HepG2 (cell line): ENCODE measurements at regions not wholly inside any gene's neighbourhood (a gene's known extent, or its start where the extent isn't known, plus 50 kb on each side); places are given as distances from the start of the nearest gene placed in this dataset.

Experiments
- ATAC-seq: fragments of 200-7000 bp; cut with Tn5 transposase; 3 replicates; pipeline ENCODE4 v1.9.1; 2020; ENCODE audit warnings: mild to moderate bottlenecking, moderate library complexity
- BruUV-seq: library from RNA; stranded (reverse); fragments of 400-500 nt; replicated peaks from 2 replicates; lab custom pipeline; 2021; lab: Mats Ljungman, UMichigan
- CTCF ChIA-PET: fragments of 300-600 bp; formaldehyde crosslinking; extraction: SDS; loops from one replicate; lab custom pipeline; 2021; ENCODE audit warnings: low total read pairs, inconsistent platforms, low intra/inter-chr PET ratio; lab: Yijun Ruan, JAX
- POLR2A ChIA-PET: fragments of 350-600 bp; sonication (Branson Sonifier 250); formaldehyde crosslinking; loops from one replicate; lab custom pipeline; 2020; ENCODE audit warnings: antibody characterized with exemption, inconsistent platforms; lab: Yijun Ruan, JAX
- DNase-seq: peaks from one replicate; pipeline ENCODE4 v3.0.0-alpha.2; 2015; ENCODE audit warnings: low spot score
- FAIRE-seq: peaks from 3 replicates; lab custom pipeline; 2011; peaks lifted over from hg19 to GRCh38; lab: Jason Lieb, UNC
- H2AFZ ChIP-seq: one replicate; pipeline ENCODE4 v1.6.1; 2011; ENCODE audit warnings: low read length, inconsistent platforms
- H3K27ac ChIP-seq: fragments of 300-600 bp; 3 replicates; pipeline ENCODE4 v1.8.0; 2011; ENCODE audit warnings: mixed run types, mild to moderate bottlenecking, mixed read lengths, low read length, inconsistent platforms; ENCODE audit not compliant: insufficient read depth; ENCODE audit errors: extremely low read length
- H3K27me3 ChIP-seq, 2 experiments: fragments of 200-600 bp in 1 of 2; 2 replicates in 1 of 2; 3 replicates in 1 of 2; pipeline versions ENCODE4 v1.6.0 to v1.8.0; 2011; ENCODE audit warnings: low read length in 2 of 2, mild to moderate bottlenecking in 2 of 2, moderate library complexity in 2 of 2, inconsistent platforms in 1 of 2; ENCODE audit not compliant: insufficient read depth in 2 of 2, control insufficient read depth in 1 of 2
- H3K36me3 ChIP-seq, 2 experiments: fragments of 200-600 bp in 1 of 2; replicated peaks in 1 of 2; 2 replicates in 1 of 2; 3 replicates in 1 of 2; pipeline versions ENCODE4 v1.5.1 to v1.8.0; 2011; ENCODE audit warnings: low read length in 2 of 2, inconsistent platforms in 1 of 2; ENCODE audit not compliant: insufficient read depth in 2 of 2, control insufficient read depth in 1 of 2
- H3K4me1 ChIP-seq: 2 replicates; pipeline ENCODE4 v1.5.1; 2012; ENCODE audit warnings: low read length, inconsistent platforms; ENCODE audit not compliant: insufficient read depth
- H3K4me2 ChIP-seq: 2 replicates; pipeline ENCODE4 v1.6.0; 2011; ENCODE audit warnings: low read depth, low read length, inconsistent platforms
- H3K4me3 ChIP-seq, 3 experiments: fragments of 200-600 bp in 1 of 3; sonication (generic), shearing (Covaris generic) in 1 of 3; replicated peaks in 1 of 3; 2 replicates each; pipeline ENCODE4 v1.5.1; 2011 to 2016; ENCODE audit warnings: low read length in 3 of 3, inconsistent platforms in 2 of 3, low read depth in 2 of 3, mild to moderate bottlenecking in 2 of 3, control low read depth in 1 of 3, mixed read lengths in 1 of 3; ENCODE audit not compliant: insufficient read depth in 1 of 3
- H3K79me2 ChIP-seq: one replicate; pipeline ENCODE4 v1.6.1; 2011; ENCODE audit warnings: low read length, inconsistent platforms; ENCODE audit not compliant: insufficient read depth
- H3K9ac ChIP-seq: 2 replicates; pipeline ENCODE4 v1.6.0; 2011; ENCODE audit warnings: mild to moderate bottlenecking, low read depth, low read length, inconsistent platforms; ENCODE audit not compliant: insufficient read depth
- H3K9me3 ChIP-seq: 2 replicates; pipeline ENCODE4 v1.5.1; 2012; ENCODE audit warnings: mild to moderate bottlenecking, low read length
- H4K20me1 ChIP-seq: 2 replicates; pipeline ENCODE4 v1.6.0; 2011; ENCODE audit warnings: inconsistent platforms, mild to moderate bottlenecking, low read length, moderate library complexity; ENCODE audit not compliant: insufficient read depth
- CREB3 ChIP-seq: sonication (generic); formaldehyde crosslinking; IDR thresholded peaks from 2 replicates; pipeline ENCODE4 v1.5.0; 2020; ENCODE audit warnings: missing genetic modification reagents
- SMARCC2 ChIP-seq: fragments of 450-650 bp; IDR thresholded peaks from 2 replicates; pipeline ENCODE4 v1.6.1; 2017; ENCODE audit warnings: antibody characterized with exemption, mild to moderate bottlenecking
- SOX6 ChIP-seq, 2 experiments: fragments of 450-650 bp in 1 of 2; sonication (generic) in 1 of 2; formaldehyde crosslinking in 1 of 2; IDR thresholded peaks; 2 replicates each; pipeline versions ENCODE4 v1.4.0 to v1.6.1; 2017 to 2020; ENCODE audit warnings: antibody characterized with exemption in 1 of 2, mild to moderate bottlenecking in 1 of 2, missing genetic modification reagents in 1 of 2
- ZNF138 ChIP-seq: sonication (generic); formaldehyde crosslinking; IDR thresholded peaks from 2 replicates; pipeline ENCODE4 v1.5.0; 2020; ENCODE audit warnings: mild to moderate bottlenecking, low read depth, missing genetic modification reagents
- ZNF816 ChIP-seq: sonication (generic); formaldehyde crosslinking; IDR thresholded peaks from 2 replicates; pipeline ENCODE4 v1.8.0; 2022; ENCODE audit warnings: missing genetic modification reagents, mild to moderate bottlenecking, borderline replicate concordance
- WGBS: methylation state at CpG from one replicate; pipeline ENCODE4 v1.1.6; 2017; ENCODE audit warnings: low lambda C conversion rate; 5-methylcytosine and 5-hydroxymethylcytosine counted together
- in situ Hi-C: cut with HindIII; loops from 2 replicates; pipeline ENCODE4 v1.10.0; 2017; ENCODE audit warnings: low pct_unique_long_range_greater_than_20kb; ENCODE audit not compliant: extremely low pct_ligation_motif_present
- intact Hi-C: fragments of 100-400 bp; cut with micrococcal nuclease; formaldehyde crosslinking; loops from one replicate; pipeline ENCODE4 v1.10.0; 2022; ENCODE audit not compliant: unreplicated experiment
- TF ChIP-seq, protein P1 (sequence below), 2 experiments: fragments of 450-650 bp in 1 of 2; sonication (generic) in 1 of 2; formaldehyde crosslinking in 1 of 2; IDR thresholded peaks; 2 replicates each; pipeline versions ENCODE4 v1.6.1 to v1.8.0; 2016 to 2022; ENCODE audit warnings: antibody characterized with exemption in 1 of 2, mild to moderate bottlenecking in 1 of 2, missing genetic modification reagents in 1 of 2
- TF ChIP-seq, protein P2 (sequence below): sonication (generic); formaldehyde crosslinking; IDR thresholded peaks from 2 replicates; pipeline ENCODE4 v1.4.0; 2020; ENCODE audit warnings: low read depth, missing genetic modification reagents
- TF ChIP-seq, protein P3 (sequence below): sonication (generic); formaldehyde crosslinking; IDR thresholded peaks from 2 replicates; pipeline ENCODE4 v1.4.0; 2020; ENCODE audit warnings: mild to moderate bottlenecking, missing genetic modification reagents, borderline replicate concordance

DNA sequence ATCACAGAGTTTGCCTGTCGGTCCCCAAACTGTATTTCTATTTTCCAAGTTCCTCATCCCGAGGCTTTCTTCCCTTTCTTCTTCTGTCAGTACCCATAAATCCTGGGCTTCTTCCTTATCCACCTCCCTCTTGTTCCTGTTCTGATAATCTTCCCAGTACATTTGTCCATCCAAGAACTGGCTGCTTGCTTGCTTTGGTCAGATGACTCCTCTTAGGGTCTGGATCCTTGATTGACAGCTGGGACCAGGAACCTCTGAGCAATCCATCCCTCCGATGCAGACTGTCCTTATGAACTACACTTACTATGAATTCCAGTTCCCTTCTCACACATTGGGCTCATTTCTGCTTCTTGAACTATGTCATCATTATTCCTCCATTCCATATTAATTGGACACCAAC is 275.3 kb upstream of the CITED2 start:
- Histone ChIP-seq H3K4me1 (peaks cover 16% of the 10 kb centered on the region), H3K79me2 (no peaks in the 10 kb centered on the region), H3K27ac (no peak overlapping the region), H3K36me3 (no peaks in the 10 kb centered on the region), H3K9me3 (no peaks in the 10 kb centered on the region), H3K4me3 (no peak overlapping the region), H3K27me3 (peaks cover 0 to 7% of the 10 kb centered on the region in 2 experiments; a peak in 1 of 5 replicates), H4K20me1 (no peaks in the 10 kb centered on the region), H3K4me2 (no peak overlapping the region), H3K9ac (no peak overlapping the region), H2AFZ (no peak overlapping the region)
- WGBS = 56% methylated on average over 3 of the region's 3 CpGs
- in situ Hi-C loops (no loop called here), intact Hi-C loops (no loop called here)
- POLR2A ChIA-PET = no interaction called here
- CTCF ChIA-PET = no interaction called here
- DNase-seq = no peak
- BruUV-seq = no TSS peak
- ATAC-seq = no peak
- no peak for FAIRE-seq
- no peak for TF ChIP-seq ZNF816 (CRISPR knock-in tag)
- TF ChIP-seq, protein P1, sequence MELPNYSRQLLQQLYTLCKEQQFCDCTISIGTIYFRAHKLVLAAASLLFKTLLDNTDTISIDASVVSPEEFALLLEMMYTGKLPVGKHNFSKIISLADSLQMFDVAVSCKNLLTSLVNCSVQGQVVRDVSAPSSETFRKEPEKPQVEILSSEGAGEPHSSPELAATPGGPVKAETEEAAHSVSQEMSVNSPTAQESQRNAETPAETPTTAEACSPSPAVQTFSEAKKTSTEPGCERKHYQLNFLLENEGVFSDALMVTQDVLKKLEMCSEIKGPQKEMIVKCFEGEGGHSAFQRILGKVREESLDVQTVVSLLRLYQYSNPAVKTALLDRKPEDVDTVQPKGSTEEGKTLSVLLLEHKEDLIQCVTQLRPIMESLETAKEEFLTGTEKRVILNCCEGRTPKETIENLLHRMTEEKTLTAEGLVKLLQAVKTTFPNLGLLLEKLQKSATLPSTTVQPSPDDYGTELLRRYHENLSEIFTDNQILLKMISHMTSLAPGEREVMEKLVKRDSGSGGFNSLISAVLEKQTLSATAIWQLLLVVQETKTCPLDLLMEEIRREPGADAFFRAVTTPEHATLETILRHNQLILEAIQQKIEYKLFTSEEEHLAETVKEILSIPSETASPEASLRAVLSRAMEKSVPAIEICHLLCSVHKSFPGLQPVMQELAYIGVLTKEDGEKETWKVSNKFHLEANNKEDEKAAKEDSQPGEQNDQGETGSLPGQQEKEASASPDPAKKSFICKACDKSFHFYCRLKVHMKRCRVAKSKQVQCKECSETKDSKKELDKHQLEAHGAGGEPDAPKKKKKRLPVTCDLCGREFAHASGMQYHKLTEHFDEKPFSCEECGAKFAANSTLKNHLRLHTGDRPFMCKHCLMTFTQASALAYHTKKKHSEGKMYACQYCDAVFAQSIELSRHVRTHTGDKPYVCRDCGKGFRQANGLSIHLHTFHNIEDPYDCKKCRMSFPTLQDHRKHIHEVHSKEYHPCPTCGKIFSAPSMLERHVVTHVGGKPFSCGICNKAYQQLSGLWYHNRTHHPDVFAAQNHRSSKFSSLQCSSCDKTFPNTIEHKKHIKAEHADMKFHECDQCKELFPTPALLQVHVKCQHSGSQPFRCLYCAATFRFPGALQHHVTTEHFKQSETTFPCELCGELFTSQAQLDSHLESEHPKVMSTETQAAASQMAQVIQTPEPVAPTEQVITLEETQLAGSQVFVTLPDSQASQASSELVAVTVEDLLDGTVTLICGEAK (IDR thresholded peaks at IDR 0.05) = no peak
- TF ChIP-seq, protein P1 (CRISPR knock-in tag; IDR thresholded peaks at IDR 0.05) = no peak
- no peak for TF ChIP-seq CREB3 (CRISPR knock-in tag)
- TF ChIP-seq, protein P2, sequence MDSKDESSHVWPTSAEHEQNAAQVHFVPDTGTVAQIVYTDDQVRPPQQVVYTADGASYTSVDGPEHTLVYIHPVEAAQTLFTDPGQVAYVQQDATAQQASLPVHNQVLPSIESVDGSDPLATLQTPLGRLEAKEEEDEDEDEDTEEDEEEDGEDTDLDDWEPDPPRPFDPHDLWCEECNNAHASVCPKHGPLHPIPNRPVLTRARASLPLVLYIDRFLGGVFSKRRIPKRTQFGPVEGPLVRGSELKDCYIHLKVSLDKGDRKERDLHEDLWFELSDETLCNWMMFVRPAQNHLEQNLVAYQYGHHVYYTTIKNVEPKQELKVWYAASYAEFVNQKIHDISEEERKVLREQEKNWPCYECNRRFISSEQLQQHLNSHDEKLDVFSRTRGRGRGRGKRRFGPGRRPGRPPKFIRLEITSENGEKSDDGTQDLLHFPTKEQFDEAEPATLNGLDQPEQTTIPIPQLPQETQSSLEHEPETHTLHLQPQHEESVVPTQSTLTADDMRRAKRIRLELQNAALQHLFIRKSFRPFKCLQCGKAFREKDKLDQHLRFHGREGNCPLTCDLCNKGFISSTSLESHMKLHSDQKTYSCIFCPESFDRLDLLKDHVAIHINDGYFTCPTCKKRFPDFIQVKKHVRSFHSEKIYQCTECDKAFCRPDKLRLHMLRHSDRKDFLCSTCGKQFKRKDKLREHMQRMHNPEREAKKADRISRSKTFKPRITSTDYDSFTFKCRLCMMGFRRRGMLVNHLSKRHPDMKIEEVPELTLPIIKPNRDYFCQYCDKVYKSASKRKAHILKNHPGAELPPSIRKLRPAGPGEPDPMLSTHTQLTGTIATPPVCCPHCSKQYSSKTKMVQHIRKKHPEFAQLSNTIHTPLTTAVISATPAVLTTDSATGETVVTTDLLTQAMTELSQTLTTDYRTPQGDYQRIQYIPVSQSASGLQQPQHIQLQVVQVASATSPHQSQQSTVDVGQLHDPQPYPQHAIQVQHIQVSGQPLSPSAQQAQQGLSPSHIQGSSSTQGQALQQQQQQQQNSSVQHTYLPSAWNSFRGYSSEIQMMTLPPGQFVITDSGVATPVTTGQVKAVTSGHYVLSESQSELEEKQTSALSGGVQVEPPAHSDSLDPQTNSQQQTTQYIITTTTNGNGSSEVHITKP (CRISPR knock-in tag) = no peak
- TF ChIP-seq, protein P3, sequence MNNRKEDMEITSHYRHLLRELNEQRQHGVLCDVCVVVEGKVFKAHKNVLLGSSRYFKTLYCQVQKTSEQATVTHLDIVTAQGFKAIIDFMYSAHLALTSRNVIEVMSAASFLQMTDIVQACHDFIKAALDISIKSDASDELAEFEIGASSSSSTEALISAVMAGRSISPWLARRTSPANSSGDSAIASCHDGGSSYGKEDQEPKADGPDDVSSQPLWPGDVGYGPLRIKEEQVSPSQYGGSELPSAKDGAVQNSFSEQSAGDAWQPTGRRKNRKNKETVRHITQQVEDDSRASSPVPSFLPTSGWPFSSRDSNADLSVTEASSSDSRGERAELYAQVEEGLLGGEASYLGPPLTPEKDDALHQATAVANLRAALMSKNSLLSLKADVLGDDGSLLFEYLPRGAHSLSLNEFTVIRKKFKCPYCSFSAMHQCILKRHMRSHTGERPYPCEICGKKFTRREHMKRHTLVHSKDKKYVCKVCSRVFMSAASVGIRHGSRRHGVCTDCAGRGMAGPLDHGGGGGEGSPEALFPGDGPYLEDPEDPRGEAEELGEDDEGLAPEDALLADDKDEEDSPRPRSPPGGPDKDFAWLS (CRISPR knock-in tag) = no peak
- no peak for TF ChIP-seq SOX6 (IDR thresholded peaks at IDR 0.05)
- no peak for TF ChIP-seq SOX6 (CRISPR knock-in tag; IDR thresholded peaks at IDR 0.05)
- TF ChIP-seq SMARCC2 = no peak
- no peak for TF ChIP-seq ZNF138 (CRISPR knock-in tag)
